ENCODE measurements at regions not wholly inside any gene's neighbourhood (a gene's known extent, or its start where the extent isn't known, plus 50 kb on each side); places are given as distances from the start of the nearest gene placed in this dataset.
"Not testable (repeated sequence)": the region's sequence is repeated elsewhere in the genome, so short reads cannot be mapped to it uniquely, and the experiment has no call there.

- no peak for DNase-seq (ENCODE audit: low spot score in 2 of 2, unreplicated experiment in 2 of 2)
- H3K36me3 Mint-ChIP-seq: no peaks in the 10 kb centered on the region
- no peak for TF ChIP-seq CTCF (IDR thresholded peaks at IDR 0.05; ENCODE audit: unreplicated experiment)
- peaks cover 45% of the 10 kb centered on the region for H3K27me3 Mint-ChIP-seq (ENCODE audit: low read depth)
- H3K4me3 Mint-ChIP-seq: no peak overlapping the region
- H3K4me1 Mint-ChIP-seq: no peaks in the 10 kb centered on the region
- H3K27ac Mint-ChIP-seq: no peak overlapping the region
- H3K9me3 Mint-ChIP-seq: no peaks in the 10 kb centered on the region
Measured at GRCh38 chr12:131561891-131562684, 148.8 kb upstream of the SFSWAP start.

- H3K36me3 Mint-ChIP-seq; H3K4me1 Mint-ChIP-seq; H3K9me3 Mint-ChIP-seq; H3K4me3 Mint-ChIP-seq; DNase-seq (ENCODE audit: low spot score in 2 of 2, unreplicated experiment in 2 of 2); H3K27ac Mint-ChIP-seq: not testable (repeated sequence)
- H3K27me3 Mint-ChIP-seq (ENCODE audit: low read depth): peaks cover 49% of the 10 kb centered on the region
Measured at GRCh38 chr12:131564138-131564727, 146.7 kb upstream of the SFSWAP start.

DNA sequence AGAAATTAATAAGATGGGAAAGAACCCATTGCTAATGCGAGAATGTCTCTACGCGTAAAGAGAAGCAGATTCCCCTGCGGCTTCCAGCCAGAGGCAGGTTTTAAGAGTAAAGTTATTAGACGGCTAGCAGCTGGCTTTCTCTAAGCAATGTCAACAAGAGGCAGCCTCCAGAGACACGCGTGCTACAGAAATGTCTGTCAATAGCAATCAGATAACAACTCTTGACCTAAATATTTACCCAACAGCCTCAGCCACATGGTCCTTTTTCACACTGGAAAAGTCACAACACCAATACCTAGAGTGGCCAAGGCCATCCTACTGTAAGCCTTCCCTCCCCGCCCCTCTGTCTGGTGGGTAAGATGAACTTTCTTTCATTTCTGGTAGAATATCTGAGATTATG is 146.0 kb upstream of the SFSWAP start:
- Mint-ChIP-seq H3K4me1 (no peaks in the 10 kb centered on the region), H3K27me3 (ENCODE audit: low read depth) (peaks cover 53% of the 10 kb centered on the region), H3K36me3 (no peaks in the 10 kb centered on the region), H3K9me3 (no peaks in the 10 kb centered on the region), H3K4me3 (no peak overlapping the region), H3K27ac (no peak overlapping the region)
- TF ChIP-seq CTCF (IDR thresholded peaks at IDR 0.05; ENCODE audit: unreplicated experiment): no peak
- no peak for DNase-seq (ENCODE audit: low spot score in 2 of 2, unreplicated experiment in 2 of 2)

- no peaks in the 10 kb centered on the region for H3K4me1 Mint-ChIP-seq
- H3K27me3 Mint-ChIP-seq (ENCODE audit: low read depth): peaks cover 56% of the 10 kb centered on the region
- TF ChIP-seq CTCF (IDR thresholded peaks at IDR 0.05; ENCODE audit: unreplicated experiment): no peak
- no peak for DNase-seq (ENCODE audit: low spot score in 2 of 2, unreplicated experiment in 2 of 2)
- no peak overlapping the region for H3K4me3 Mint-ChIP-seq
- H3K36me3 Mint-ChIP-seq: no peaks in the 10 kb centered on the region
- no peak overlapping the region for H3K27ac Mint-ChIP-seq
- H3K9me3 Mint-ChIP-seq: no peaks in the 10 kb centered on the region
Measured at GRCh38 chr12:131565267-131566015, 145.4 kb upstream of the SFSWAP start.

GRCh38 chr12:131568336-131568735 is 142.6 kb upstream of the SFSWAP start:
- Mint-ChIP-seq H3K9me3 (no peaks in the 10 kb centered on the region), H3K36me3 (no peaks in the 10 kb centered on the region), H3K27me3 (ENCODE audit: low read depth) (peaks cover 61% of the 10 kb centered on the region), H3K4me3 (no peak overlapping the region), H3K4me1 (no peaks in the 10 kb centered on the region), H3K27ac (no peak overlapping the region)
- no peak for TF ChIP-seq CTCF (IDR thresholded peaks at IDR 0.05; ENCODE audit: unreplicated experiment)
- no peak for DNase-seq (ENCODE audit: low spot score in 2 of 2, unreplicated experiment in 2 of 2)

- no peaks in the 10 kb centered on the region for H3K9me3 Mint-ChIP-seq
- H3K27me3 Mint-ChIP-seq (ENCODE audit: low read depth): peaks cover 64% of the 10 kb centered on the region
- no peak for TF ChIP-seq CTCF (IDR thresholded peaks at IDR 0.05; ENCODE audit: unreplicated experiment)
- H3K4me3 Mint-ChIP-seq: no peak overlapping the region
- no peak for DNase-seq (ENCODE audit: low spot score in 2 of 2, unreplicated experiment in 2 of 2)
- no peak overlapping the region for H3K27ac Mint-ChIP-seq
- H3K4me1 Mint-ChIP-seq: peaks cover 4% of the 10 kb centered on the region
- no peaks in the 10 kb centered on the region for H3K36me3 Mint-ChIP-seq
Measured at GRCh38 chr12:131570596-131570995, 140.3 kb upstream of the SFSWAP start.
